ENCODE measurements at regions not wholly inside any gene's neighbourhood (a gene's known extent, or its start where the extent isn't known, plus 50 kb on each side); places are given as distances from the start of the nearest gene placed in this dataset.
A peak's percentile ranks its signal among the peaks of the same experiment; 100 is the strongest.

- peaks cover 10% of the 10 kb centered on the region; the same call in 1 of the 2 replicates for H3K36me3 Mint-ChIP-seq
- peaks cover 2% of the 10 kb centered on the region for H3K4me1 Mint-ChIP-seq
- POLR2A ChIA-PET, result no interaction called here
- no peak overlapping the region for H3K4me3 Mint-ChIP-seq
- TF ChIP-seq MXD4 (CRISPR knock-in tag; IDR thresholded peaks at IDR 0.05; ENCODE audit: borderline replicate concordance), result no peak
- no peak for TF ChIP-seq ATF1 (CRISPR knock-in tag; IDR thresholded peaks at IDR 0.05)
- no peak for TF ChIP-seq FOXJ3 (CRISPR knock-in tag; IDR thresholded peaks at IDR 0.05; ENCODE audit: borderline replicate concordance)
- no peak for TF ChIP-seq TEAD4 (CRISPR knock-in tag; IDR thresholded peaks at IDR 0.05)
- TF ChIP-seq NR3C1 (CRISPR knock-in tag; conservative IDR thresholded peaks at IDR 0.05; ENCODE audit: low read depth), result no peak
- H3K27ac Mint-ChIP-seq, result no peak overlapping the region
- H3K9me3 Mint-ChIP-seq, result peaks cover 8% of the 10 kb centered on the region
- ATAC-seq (peak; percentile 51), DNase-seq (ENCODE audit: low spot score) (no peak)
- peaks cover 6% of the 10 kb centered on the region for H3K27me3 Mint-ChIP-seq (ENCODE audit: low read depth)
- CTCF ChIA-PET, result no interaction called here
Measured at GRCh38 chr5:3139499-3139931, 388.0 kb upstream of the IRX2 start.

DNA sequence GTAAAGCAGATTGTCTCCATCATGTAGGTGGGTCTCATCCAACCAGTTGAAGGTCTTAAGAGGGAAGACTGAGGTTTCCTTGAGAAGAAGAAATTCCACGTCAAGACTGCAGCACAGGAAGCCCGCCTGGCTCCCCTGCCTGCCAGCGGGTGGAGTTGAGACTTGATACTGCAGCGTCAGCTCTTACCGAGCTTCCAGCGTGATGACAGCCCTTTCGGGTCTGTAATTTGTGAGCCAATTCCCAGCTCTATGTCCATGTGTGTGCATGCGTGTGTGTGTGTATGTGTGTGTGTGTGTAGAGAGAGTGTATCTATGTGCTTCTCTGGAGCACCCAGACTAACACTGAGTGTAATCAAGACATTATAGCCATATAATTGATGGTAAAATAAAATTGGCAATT is 379.7 kb upstream of the IRX2 start:
- ChIA-PET POLR2A (no interaction called here), CTCF (interaction anchor here (0.7 kb wide), 1 partner anchor 65 kb away, joined by 3 read pairs; no protein-coding TSS in a partner anchor)
- TF ChIP-seq TCF7 (CRISPR knock-in tag; IDR thresholded peaks at IDR 0.05; ENCODE audit: low read depth), result no peak
- TF ChIP-seq, protein P1, sequence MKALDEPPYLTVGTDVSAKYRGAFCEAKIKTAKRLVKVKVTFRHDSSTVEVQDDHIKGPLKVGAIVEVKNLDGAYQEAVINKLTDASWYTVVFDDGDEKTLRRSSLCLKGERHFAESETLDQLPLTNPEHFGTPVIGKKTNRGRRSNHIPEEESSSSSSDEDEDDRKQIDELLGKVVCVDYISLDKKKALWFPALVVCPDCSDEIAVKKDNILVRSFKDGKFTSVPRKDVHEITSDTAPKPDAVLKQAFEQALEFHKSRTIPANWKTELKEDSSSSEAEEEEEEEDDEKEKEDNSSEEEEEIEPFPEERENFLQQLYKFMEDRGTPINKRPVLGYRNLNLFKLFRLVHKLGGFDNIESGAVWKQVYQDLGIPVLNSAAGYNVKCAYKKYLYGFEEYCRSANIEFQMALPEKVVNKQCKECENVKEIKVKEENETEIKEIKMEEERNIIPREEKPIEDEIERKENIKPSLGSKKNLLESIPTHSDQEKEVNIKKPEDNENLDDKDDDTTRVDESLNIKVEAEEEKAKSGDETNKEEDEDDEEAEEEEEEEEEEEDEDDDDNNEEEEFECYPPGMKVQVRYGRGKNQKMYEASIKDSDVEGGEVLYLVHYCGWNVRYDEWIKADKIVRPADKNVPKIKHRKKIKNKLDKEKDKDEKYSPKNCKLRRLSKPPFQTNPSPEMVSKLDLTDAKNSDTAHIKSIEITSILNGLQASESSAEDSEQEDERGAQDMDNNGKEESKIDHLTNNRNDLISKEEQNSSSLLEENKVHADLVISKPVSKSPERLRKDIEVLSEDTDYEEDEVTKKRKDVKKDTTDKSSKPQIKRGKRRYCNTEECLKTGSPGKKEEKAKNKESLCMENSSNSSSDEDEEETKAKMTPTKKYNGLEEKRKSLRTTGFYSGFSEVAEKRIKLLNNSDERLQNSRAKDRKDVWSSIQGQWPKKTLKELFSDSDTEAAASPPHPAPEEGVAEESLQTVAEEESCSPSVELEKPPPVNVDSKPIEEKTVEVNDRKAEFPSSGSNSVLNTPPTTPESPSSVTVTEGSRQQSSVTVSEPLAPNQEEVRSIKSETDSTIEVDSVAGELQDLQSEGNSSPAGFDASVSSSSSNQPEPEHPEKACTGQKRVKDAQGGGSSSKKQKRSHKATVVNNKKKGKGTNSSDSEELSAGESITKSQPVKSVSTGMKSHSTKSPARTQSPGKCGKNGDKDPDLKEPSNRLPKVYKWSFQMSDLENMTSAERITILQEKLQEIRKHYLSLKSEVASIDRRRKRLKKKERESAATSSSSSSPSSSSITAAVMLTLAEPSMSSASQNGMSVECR (CRISPR knock-in tag; IDR thresholded peaks at IDR 0.05; ENCODE audit: borderline replicate concordance), result no peak
- H3K27ac Mint-ChIP-seq, result no peak overlapping the region
- H3K27me3 Mint-ChIP-seq (ENCODE audit: low read depth), result peaks cover 38% of the 10 kb centered on the region
- DNase-seq (ENCODE audit: low spot score), result no peak
- H3K9me3 Mint-ChIP-seq, result no peaks in the 10 kb centered on the region
- peaks cover 23% of the 10 kb centered on the region for H3K4me1 Mint-ChIP-seq
- H3K36me3 Mint-ChIP-seq, result no peaks in the 10 kb centered on the region
- H3K4me3 Mint-ChIP-seq, result no peak overlapping the region
- ATAC-seq, result no peak

DNA sequence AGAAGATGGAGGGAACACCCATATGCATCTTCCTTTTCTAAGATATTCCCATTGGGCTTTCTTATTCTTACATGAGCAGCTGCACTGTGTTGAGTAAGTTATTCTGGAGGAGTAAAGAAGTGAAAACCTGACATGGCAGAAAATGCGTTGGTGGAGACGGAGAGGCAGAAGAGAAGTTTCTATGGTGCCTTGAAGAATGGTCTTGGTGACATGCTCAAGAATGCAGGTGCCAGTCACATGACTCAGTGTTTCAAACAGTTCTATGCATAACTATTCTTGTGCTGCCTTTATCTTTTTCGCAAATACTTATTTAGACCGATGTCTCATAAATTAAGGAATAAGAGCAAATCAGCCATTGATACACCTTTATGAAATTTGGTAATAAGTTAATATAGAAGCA is 377.8 kb upstream of the IRX2 start:
- H3K27me3 Mint-ChIP-seq (ENCODE audit: low read depth), result peaks cover 57% of the 10 kb centered on the region
- DNase-seq (ENCODE audit: low spot score), result no peak
- no peak overlapping the region for H3K4me3 Mint-ChIP-seq
- no peaks in the 10 kb centered on the region for H3K36me3 Mint-ChIP-seq
- ChIA-PET POLR2A (no interaction called here), CTCF (no interaction called here)
- H3K4me1 Mint-ChIP-seq, result peaks cover 40% of the 10 kb centered on the region
- no peak overlapping the region for H3K27ac Mint-ChIP-seq
- H3K9me3 Mint-ChIP-seq, result no peaks in the 10 kb centered on the region
- no peak for ATAC-seq
- no peak for TF ChIP-seq E2F1 (CRISPR knock-in tag; IDR thresholded peaks at IDR 0.05)
- TF ChIP-seq, protein P2, sequence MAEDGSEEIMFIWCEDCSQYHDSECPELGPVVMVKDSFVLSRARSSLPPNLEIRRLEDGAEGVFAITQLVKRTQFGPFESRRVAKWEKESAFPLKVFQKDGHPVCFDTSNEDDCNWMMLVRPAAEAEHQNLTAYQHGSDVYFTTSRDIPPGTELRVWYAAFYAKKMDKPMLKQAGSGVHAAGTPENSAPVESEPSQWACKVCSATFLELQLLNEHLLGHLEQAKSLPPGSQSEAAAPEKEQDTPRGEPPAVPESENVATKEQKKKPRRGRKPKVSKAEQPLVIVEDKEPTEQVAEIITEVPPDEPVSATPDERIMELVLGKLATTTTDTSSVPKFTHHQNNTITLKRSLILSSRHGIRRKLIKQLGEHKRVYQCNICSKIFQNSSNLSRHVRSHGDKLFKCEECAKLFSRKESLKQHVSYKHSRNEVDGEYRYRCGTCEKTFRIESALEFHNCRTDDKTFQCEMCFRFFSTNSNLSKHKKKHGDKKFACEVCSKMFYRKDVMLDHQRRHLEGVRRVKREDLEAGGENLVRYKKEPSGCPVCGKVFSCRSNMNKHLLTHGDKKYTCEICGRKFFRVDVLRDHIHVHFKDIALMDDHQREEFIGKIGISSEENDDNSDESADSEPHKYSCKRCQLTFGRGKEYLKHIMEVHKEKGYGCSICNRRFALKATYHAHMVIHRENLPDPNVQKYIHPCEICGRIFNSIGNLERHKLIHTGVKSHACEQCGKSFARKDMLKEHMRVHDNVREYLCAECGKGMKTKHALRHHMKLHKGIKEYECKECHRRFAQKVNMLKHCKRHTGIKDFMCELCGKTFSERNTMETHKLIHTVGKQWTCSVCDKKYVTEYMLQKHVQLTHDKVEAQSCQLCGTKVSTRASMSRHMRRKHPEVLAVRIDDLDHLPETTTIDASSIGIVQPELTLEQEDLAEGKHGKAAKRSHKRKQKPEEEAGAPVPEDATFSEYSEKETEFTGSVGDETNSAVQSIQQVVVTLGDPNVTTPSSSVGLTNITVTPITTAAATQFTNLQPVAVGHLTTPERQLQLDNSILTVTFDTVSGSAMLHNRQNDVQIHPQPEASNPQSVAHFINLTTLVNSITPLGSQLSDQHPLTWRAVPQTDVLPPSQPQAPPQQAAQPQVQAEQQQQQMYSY (CRISPR knock-in tag; IDR thresholded peaks at IDR 0.05), result no peak
- no peak for TF ChIP-seq FOXP4 (CRISPR knock-in tag; IDR thresholded peaks at IDR 0.05)
- TF ChIP-seq ZMAT4 (CRISPR knock-in tag; IDR thresholded peaks at IDR 0.05), result no peak
- TF ChIP-seq, protein P3, sequence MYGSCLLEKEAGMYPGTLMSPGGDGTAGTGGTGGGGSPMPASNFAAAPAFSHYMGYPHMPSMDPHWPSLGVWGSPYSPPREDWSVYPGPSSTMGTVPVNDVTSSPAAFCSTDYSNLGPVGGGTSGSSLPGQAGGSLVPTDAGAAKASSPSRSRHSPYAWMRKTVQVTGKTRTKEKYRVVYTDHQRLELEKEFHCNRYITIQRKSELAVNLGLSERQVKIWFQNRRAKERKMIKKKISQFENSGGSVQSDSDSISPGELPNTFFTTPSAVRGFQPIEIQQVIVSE (CRISPR knock-in tag; IDR thresholded peaks at IDR 0.05; ENCODE audit: borderline replicate concordance), result no peak
- no peak for TF ChIP-seq MLX (CRISPR knock-in tag; IDR thresholded peaks at IDR 0.05)
- TF ChIP-seq ZNF281 (CRISPR knock-in tag; IDR thresholded peaks at IDR 0.05), result no peak
- no peak for TF ChIP-seq CBFB (CRISPR knock-in tag; IDR thresholded peaks at IDR 0.05; ENCODE audit: low read depth)

All from WTC11 (cell line).